ENCODE measurements at regions not wholly inside any gene's neighbourhood (a gene's known extent, or its start where the extent isn't known, plus 50 kb on each side); places are given as distances from the start of the nearest gene placed in this dataset.
"Not testable (repeated sequence)": the region's sequence is repeated elsewhere in the genome, so short reads cannot be mapped to it uniquely, and the experiment has no call there.

- not testable (repeated sequence) for H2BK15ac ChIP-seq (ENCODE audit: low read depth, low read length); H3K18ac ChIP-seq (ENCODE audit: insufficient read length, low read depth, low read length); H3K79me2 ChIP-seq (ENCODE audit: insufficient read depth, low read length); H4K20me1 ChIP-seq (ENCODE audit: control insufficient read depth, insufficient read depth, insufficient read length); H2BK12ac ChIP-seq (ENCODE audit: insufficient read length, low read depth, low read length); H3K4me1 ChIP-seq (ENCODE audit: insufficient read depth, low read length); H2AFZ ChIP-seq (ENCODE audit: low read length); H3K9me3 ChIP-seq (ENCODE audit: control insufficient read depth, low read depth, low read length); H3K14ac ChIP-seq (ENCODE audit: insufficient read depth, low read length); H3K4me2 ChIP-seq (ENCODE audit: insufficient read depth, insufficient read length, low read length); H3K9ac ChIP-seq (ENCODE audit: extremely low read depth, insufficient read length, low read length); H3K27ac Mint-ChIP-seq; H3K27me3 Mint-ChIP-seq (ENCODE audit: low read depth); H3K79me1 ChIP-seq (ENCODE audit: insufficient read depth, low read depth, low read length, poor library complexity, severe bottlenecking); H3K4ac ChIP-seq (ENCODE audit: low read depth, low read length); H2BK5ac ChIP-seq (ENCODE audit: insufficient read length, low read length); H3K27ac ChIP-seq (ENCODE audit: insufficient read length, low read depth, low read length); H3K4me3 Mint-ChIP-seq; H3K23ac ChIP-seq (ENCODE audit: insufficient read length, low read depth, low read length); H3K27me3 ChIP-seq (ENCODE audit: insufficient read depth, low read length); H3T11ph ChIP-seq (ENCODE audit: low read length); H3K23me2 ChIP-seq (ENCODE audit: insufficient read length, low read depth, low read length, poor library complexity, severe bottlenecking); H4K91ac ChIP-seq (ENCODE audit: insufficient read length, low read depth, low read length); H3K4me1 Mint-ChIP-seq; H2BK20ac ChIP-seq (ENCODE audit: low read depth, low read length, poor library complexity, severe bottlenecking); H3K56ac ChIP-seq (ENCODE audit: insufficient read length, low read depth, low read length); H4K8ac ChIP-seq (replicated peaks; ENCODE audit: insufficient read length, low read depth, low read length); DNase-seq; H2AK5ac ChIP-seq (ENCODE audit: insufficient read length, low read length); H4K5ac ChIP-seq (ENCODE audit: insufficient read length, low read depth, low read length); H2BK120ac ChIP-seq (ENCODE audit: low read depth, low read length, poor library complexity, severe bottlenecking)
- WGBS (ENCODE audit: extremely low coverage, insufficient read length, low lambda C conversion rate): no CpG with 5 or more reads among the region's 5 CpGs
- H3K36me3 Mint-ChIP-seq (ENCODE audit: insufficient read depth in 1 of 3, low read depth in 3 of 3): peaks cover 3 to 27% (median 10%) of the 10 kb centered on the region in 3 experiments; a peak in 4 of 7 replicates
- peaks cover 11 to 29% of the 10 kb centered on the region in 2 experiments for H3K9me3 Mint-ChIP-seq
Observed at GRCh38 chr3:176015228-176015627, 1156.1 kb downstream of the NAALADL2 start.

Measured in H9 (cell line).